Stimulated activated naive CD4-positive, alpha-beta T cell (primary cell): ENCODE measurements at regions not wholly inside any gene's neighbourhood (a gene's known extent, or its start where the extent isn't known, plus 50 kb on each side); places are given as distances from the start of the nearest gene placed in this dataset.
A peak's percentile ranks its signal among the peaks of the same experiment; 100 is the strongest.

Experiments
- DNase-seq, 6 experiments: peaks; one replicate each; lab custom pipeline; 2025; lab: John Stamatoyannopoulos, UW

DNA sequence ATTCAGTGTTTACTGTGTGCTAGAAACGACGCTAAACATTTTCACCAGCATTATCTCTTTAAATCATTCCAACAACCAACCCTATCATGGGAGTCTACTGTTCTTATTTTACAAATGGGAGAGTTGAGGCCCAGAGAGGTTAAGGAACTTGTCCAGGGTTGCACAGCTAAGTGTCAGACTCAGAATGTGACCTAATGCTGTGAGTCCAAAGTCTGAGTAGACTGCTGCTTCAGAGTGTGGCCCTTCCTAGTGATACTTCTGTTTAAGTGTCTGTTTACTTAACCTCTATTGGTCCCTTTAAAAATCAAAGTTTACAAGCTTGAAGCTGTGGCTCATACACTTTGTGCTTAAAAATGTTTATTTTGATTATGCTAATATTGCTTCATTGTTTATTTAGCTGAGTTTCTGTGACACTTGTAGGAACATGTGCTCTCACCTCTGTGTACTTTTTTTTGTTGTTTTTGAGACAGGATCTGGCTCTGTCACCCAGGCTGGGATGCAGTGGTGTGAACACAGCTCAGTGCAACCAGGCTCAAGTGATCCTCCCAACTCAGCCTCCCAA lies 84.4 kb upstream of the SYPL1 start:
- no peak for DNase-seq

DNA sequence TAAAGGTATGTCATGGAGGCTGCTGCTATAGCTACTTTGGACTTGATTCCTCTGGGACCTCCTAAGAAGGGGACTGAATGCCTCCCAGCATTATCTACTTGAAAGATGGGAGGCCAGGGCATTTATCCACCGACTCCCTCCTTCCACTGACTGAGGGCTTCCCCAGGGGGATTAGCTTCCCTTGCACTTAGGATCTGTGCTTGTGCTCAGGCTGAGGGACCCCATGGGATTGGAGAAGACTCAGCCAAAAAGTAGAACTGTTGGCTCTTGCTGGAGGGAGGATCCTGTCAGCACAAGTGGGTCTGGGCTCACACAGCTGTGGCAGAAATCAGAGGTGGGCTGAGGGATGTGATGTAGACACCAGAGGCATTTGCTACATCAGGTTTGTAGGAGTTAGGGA lies 81.5 kb upstream of the SYPL1 start:
- DNase-seq = no peak

DNA sequence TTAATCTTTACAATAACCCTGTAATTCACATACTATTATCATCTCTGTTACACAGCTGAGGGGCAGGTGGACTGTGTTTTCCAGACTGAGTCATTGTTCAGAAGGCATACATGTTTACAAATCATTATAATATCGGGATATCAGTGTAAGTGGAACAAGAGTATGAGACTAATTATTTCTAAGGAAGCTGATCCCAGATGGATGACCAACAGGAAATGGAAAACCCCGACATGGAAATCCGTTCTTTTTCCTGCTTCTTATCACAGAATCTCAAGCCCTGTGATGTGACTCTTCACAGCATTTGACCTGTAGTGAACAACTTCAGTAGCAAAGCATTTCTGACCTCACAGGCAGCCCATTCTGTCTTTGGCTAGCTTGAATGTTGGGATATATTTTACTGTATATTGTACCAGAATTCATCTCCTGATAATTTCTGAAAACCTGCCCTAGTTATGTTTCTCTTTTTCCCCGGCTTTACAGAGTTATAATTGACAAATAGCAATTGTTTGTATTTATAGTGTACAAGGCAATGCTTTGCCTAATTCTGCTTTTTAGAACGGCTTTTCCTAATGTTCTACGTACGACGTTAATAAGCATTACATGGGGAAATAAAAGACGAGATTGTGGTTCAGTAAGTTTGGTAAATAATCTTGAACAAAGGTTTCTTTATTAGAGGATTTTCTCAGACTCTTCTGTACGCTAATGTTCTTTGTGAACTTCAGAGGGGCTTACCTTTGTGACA lies 78.6 kb upstream of the SYPL1 start:
- DNase-seq = no peak

DNA sequence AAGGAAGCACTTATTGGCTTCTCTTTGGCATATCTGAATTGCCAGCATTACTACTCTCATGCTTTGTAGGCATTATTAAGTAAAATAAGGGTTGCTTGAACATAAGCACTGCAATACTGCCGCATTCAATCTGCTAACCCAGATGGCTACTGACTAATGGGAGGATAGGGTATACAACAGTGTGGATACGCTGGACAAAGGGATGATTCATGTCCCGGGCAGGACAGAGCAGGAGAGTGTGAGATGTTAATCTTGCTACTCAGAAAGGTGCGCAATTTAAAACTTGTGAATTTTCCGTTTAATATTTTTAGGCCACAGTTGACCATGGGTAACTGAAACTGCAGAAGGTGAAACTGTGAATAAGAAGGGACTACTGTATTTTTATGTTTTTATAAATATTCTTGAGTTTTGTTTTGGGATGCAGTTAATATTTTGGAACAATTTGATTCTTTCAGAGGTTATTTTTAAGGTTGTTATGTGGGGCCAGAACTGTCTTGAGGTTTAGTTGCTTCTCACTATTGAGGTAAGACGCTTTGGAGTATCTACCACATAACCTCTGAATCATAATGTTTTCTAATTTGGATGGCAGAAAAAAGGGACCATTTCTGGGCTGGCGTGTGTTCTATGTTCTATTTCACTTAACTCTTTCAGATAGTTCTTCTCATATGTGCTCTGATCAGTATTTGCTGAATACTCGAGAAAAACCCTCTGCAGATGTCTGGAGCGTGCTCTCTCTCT lies 75.7 kb upstream of the SYPL1 start:
- DNase-seq = no peak

DNA sequence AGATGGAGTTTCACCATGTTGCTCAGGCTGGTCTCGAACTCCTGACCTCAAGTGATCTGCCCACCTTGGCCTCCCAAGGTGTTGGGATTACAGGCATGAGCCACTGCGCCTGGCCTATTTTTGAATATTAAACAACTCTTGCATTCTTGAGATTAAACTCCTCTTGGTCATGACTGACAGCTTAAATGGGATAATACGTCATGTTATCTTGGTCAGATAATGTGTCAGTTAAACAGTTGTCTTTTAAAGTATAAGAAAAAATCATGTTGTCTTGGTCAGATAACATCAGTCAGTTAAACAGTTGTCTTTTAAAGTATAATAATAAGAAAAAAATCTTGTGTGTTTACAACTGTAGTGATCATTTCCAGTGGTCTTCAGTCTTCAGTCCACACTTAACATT lies 73.6 kb upstream of the SYPL1 start:
- DNase-seq = no peak

DNA sequence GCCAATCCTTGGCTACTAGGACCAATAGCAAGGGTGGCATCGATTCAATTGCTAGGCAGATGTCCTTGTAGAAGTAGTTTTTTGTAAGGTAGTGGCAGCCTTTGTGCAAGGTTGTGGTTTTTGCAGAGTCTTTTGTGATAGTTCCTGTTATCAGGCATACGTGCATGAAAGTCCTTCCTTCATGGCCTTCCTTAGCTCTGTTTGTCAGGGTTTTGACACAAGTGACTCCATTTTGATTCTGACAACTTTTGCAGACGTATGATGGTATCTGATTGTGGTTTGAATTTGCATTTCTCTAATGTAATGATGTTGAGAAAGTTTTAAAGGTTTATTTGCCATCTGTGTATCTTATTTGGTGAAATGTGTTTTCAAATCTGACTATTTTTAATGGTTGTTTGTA lies 71.8 kb upstream of the SYPL1 start:
- no peak for DNase-seq

DNA sequence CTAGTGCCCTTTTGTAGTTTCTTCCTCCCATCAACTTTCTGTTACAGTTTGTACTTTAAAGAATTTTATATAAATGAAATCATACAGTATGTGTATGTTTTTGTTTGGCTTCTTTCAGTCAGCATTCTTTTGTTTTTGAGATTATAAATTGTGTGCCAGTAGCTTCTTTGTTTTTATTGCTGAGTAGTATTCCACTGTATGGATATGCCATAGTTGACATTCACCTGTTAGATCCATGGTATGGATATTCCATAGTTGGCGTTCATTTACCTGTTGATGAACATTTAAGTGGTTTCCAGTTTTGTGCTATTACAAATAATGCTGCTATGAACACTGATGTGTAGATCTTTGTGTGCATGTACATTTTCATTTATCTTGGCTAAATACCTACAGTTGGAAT lies 70.8 kb upstream of the SYPL1 start:
- DNase-seq = no peak

DNA sequence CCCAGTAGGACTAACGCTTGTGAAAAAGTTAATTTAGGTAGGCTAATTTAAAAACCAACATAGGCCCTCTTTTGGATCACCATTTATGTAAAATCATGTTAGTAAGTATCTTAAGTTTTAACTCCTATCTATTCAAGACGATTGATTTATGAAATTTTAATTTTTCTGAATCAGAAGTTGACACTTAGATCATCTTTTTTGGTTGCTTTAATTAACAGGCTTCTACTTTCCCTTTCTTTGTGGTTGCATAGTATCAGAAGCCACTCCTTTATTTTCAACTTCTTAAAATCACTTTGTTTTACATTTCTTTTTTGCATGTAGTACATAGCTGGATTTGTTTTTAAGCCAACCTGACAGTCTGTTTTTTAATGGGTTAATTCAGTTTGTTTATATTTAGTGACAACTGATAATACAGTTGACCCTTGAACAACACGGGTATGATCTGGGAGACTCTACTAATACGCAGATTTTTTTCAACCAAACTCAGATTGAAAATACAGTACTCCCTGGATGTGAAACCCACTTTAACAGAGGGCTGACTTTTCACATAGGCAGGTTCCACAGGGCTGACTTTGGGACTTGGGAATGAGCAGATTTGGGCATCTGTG lies 69.7 kb upstream of the SYPL1 start:
- DNase-seq = no peak

DNA sequence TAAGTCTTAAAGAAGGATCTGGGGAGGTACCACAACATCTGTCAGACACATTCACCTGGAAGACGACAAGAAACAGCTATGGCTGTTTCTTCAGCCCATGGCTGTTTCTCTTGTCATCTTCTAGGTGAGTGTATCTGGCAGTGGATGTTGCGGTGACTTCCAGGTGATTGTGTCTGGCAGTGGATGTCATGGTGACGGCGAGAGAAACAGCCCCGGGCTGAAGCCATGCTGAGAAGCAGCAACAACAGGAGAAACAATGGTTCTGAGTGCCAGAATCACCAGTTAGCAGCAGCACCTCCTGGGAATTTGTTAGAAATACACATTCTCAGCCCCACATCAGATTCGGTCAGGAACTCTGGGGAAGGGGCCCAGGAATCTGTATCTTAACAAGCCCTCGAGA lies 68.6 kb upstream of the SYPL1 start:
- no peak for DNase-seq

DNA sequence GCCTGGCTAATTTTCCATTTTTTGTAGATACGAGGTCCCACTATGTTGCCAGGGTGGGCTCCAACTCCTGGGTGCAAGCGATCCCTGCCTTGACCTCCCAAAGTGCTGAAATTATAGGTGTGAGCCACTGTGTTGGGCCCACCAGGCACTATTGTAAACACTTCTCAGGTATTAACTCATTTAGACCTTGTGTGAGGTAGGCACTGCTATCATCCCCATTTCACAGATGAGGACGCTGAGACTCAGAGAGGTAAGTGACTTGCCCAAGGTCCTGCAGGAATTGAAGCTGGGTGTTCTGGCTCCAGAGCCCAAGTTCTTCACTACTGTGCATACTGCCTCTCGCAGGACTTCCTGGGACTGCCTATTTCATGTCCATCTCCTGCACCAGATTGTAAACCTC lies 67.1 kb upstream of the SYPL1 start:
- no peak for DNase-seq

DNA sequence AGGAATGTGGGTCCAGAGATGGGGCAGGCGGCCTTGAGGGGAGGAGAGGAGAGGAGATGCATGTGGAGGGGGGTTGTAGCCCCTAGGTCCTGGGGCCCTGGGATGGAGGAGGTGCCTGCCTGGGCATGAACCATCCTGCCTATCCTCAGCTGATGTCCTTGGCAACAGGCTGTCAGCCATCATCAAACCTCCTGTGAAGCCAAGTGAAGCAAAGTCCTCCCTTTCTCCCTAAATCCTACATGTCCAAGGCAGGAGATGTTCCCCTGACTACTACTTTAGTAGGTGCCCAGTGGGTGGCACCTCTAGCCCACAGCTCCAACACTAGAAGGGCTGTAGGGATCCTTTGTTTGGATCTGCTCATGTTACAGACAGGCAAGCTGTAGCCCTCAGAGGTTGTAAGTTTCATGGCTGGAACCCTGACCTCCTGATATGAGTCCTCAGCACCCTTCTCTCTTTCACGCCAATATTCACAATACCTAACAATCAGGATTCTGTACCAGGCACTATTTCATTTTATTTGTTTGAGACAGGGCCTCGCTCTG lies 66.6 kb upstream of the SYPL1 start:
- DNase-seq = no peak

DNA sequence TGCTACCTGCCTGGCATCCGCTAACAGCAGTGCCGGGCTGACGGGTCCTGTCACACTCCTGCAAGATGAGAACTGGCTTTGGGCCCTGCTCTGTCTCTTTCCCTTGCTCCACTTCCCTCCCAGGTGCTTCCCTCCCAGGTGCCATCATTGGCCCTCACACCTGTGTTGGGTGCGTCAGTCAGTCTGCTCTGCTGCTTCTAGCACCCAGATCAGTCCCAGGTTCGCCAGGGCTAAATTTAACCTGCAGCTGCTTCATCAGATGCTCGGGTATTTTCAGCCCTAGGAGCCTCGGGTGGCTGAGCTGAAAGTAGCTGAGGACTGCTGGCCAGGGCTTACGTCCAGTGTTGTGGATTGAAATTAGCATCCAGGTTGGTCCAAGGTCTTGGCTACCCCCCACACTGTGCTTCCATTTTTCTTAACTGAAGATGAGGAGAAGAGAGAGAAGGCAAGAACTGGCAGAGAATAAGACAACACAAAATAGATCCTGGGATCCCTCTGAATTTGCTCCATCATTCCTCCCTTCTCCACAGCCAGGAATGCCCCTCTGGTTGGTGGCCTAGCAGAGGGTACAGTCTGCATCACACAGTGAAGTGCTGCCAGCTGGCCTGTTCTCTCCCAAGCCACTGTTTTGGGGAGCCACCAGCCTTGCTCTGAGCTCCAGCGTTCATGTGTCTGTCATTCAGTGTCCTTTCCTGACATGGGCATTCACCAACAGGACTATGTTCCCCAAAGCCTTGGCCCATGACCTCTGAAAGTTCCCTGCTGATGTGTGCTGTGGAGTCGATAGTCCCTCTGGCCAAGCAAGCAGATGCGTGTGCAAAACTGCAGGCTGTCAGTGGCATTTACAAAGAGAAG lies 65.9 kb upstream of the SYPL1 start:
- DNase-seq = no peak

DNA sequence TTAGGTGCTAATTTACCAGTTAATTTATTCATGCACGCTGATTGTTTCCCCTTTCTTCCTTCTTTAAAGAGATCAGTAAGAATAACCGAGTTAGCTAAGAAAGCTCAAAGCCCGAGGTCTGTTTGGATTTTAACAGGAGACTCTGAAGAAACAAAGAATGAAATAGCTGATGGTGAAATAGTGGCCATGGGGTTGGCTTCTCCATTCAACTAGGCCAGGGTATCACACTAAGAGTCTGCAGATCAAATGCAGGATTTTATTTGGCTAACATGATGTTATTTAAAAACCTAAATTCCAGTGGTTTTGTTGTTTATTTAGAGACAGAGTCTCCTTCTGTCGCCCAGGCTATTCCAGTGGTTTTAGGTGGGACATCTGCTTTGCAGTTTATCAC lies 65.2 kb upstream of the SYPL1 start:
- DNase-seq = no peak

DNA sequence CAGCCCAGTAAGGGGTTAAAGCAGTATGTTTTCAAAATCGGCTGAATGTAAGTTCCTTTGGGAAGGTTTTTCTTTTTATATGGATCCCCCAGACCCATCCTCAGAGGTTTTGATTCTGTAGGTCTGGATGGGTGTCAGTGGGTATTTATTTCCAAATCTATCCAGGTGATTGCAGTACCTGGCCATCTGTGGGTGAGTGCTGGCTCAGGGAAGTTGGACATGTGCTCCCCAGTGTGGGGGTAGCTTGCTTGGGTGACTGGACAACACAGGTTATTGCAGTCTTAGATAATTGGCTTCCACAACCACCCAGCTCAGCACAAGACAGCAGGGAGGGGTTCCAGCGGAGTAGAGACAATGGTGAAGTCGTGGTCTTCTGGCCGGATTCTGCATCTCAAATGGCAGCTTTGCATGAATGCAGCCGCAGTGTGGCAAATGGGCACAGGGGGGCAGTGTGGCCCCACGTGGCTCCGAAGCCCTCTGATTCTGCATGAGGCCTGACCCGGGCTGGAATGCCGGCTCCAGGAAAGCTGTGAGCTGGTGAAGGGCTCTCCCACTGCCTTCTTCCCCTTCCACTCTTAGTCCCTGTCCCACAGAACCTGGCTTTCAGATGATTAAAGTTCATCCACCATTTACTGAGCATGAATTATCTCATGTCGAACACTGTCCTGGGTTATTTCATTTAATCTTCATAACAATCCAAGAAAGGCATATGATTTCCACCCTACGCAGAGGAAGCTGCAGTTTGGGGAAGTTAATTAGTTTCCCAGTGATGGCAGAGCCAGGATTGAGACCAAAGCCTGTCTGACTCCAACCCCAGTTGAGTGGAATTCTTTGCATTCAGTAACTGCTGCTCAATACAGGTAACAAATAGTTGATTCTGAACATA lies 64.5 kb upstream of the SYPL1 start:
- peak; percentile 28 to 66 (median 44) for DNase-seq

DNA sequence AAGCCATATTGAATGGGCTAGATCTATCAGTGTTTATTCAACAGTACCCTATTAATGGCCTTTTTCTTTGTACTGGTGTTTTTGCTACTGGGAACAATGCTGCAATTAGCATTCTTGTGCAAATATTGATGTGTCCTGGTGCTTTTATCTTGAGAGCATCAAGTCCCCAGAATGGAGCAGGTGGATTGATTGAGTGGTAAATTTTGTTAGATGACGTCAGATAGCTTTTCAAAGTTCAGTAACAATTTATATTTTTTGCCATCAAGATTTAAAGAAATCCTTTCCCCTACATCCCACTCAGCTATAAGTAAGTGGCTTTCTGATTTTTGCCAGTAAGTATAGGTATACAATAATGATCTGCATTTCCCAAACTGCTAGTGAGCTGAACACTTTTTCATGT lies 63.4 kb upstream of the SYPL1 start:
- DNase-seq = no peak

DNA sequence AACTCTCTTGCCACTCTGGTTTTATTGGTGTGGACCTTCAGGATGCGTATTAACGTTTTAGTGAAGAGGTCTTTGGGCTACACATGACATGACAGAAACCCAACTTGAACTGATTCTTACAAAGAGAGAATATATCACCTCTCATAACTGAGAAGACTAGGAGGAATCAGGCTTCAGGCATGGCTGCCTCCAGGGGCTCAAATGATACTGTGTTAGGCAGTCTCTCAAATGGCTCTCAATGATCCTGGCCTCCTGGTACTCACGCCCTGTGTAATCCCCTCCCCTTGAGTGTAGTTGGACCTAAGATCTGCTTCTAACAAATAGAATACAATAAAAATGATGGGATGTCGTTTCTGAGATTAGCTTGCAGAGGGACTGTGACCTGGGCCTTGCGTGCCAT lies 58.5 kb upstream of the SYPL1 start:
- DNase-seq = no peak

DNA sequence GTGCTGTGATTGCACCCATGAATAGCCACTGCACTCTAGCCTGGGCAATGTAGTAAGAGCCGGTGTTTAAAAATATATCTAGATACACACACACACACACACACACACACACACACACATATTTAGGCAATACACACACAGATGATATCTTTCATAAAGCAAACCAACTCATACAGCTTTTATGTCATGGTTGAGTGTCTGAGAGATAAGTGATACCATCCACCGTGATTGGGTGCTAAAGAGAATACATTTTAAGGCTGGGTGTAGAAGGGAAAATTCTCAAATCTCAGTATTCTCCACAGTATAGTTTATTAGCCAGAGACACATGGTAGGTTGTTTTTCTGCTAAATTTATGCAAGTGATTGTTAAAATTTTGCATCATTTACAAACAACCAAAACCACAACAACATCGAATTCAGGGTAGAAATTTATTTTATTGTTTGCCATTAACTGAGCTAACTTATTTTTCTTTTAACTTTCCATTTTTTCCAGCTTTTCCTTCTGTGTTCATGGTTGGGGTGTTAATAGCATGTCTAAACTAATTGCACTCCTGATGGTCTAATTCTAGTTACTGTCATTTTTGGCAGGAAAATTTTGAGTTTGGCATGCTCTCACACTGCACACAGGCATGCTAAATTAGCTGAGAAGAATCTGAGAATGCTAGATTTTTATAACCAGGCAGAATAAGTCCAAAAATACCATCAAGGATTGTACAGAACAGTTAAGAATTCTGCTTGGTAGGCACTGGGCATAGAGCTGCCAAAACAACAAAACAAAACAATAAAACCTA lies 57.9 kb upstream of the SYPL1 start:
- no peak for DNase-seq

DNA sequence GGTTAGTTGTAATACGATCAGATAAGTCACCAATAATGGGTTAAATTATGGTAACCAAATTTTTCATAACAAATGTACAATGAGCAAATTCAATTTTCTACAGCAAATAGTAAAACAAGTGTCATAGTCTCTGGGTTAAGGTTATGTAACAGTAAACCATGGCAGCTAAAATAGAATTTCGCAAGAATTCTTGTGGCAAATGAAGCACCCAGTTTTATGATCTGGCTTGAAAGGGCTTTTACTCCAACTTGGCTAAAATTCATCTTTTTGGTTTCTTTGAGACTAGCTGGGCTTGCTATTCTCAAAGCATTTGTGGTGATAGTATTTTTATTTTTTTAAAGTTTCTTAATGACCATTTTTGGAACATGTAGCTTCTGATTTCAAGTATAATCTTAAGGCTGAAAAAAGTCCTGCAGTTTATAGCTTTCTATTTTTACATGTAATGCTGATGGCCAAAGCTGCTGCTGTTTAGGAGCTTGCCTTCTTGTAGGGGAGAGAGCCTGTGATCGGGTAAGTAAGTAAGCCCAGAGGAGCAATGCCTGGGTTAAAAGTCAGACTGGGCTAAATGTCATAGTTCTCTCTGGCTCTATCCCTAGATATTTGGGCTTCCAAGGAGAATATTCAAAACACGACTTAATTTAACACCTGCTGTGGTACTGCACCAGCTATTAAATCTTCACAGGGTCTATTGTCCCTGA lies 55.5 kb upstream of the SYPL1 start:
- DNase-seq = no peak

DNA sequence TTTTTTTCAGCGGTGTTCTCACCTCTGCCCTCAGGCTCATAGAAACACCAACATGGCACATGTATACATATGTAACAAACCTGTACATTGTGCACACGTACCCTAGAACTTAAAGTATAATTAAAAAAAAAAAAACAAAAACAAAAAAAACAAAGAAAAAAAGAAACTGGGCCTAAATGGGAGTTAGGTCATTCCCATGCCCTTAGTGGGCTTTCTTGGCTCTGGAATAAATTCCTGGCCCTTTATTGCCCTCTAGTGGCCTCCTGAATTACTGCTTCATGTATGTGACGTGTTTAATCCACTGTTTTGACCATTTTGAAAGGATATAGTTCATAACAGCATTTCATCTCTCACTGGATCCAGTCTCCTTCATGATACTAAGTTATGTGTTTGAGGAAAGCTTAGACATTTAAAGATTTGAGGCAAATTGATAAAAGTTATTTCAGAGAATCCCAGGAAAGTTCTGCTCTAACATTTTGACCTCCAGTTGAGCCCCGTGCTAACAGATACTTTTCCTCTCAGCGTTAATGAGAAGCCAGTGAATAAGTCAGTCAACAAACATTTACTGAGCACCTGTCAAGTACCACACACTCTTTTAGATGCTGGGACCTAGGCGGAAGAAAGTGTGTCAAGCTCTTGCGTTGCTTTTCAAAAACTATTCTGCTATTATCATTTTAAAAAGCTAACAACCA lies 54.7 kb upstream of the SYPL1 start:
- peak in 2 of 6 experiments; percentile 28 to 32 for DNase-seq
